ENCODE measurements at regions not wholly inside any gene's neighbourhood (a gene's known extent, or its start where the extent isn't known, plus 50 kb on each side); places are given as distances from the start of the nearest gene placed in this dataset.

DNA sequence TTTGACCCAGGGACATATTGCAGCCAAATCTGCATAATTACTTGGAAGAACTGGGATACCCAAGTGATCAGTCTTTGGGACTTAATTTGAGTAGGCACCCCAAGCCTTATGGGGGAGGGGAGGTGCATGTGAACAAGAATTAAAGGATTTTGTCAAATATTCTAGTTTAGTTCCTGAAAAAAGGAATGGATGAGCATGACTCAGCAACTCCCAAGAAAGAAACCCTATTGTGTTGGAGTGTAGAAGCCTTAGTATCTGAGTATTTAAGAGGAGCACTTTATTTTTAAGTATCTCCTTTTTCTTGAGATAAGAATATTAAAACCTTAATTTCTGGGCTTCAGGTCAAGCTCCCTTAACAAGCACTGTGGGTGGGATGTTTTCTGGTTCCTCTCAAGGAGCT, 222.4 kb downstream of the CD47 start:
- DNase-seq (ENCODE audit: extremely low read depth in 1 of 11, low read depth in 9 of 11, low spot score in 4 of 11), result no peak

- DNase-seq (ENCODE audit: extremely low read depth in 1 of 11, low read depth in 9 of 11, low spot score in 4 of 11), result no peak
Measured at GRCh38 chr3:107861904-107862303, 228.9 kb downstream of the CD47 start.

DNA sequence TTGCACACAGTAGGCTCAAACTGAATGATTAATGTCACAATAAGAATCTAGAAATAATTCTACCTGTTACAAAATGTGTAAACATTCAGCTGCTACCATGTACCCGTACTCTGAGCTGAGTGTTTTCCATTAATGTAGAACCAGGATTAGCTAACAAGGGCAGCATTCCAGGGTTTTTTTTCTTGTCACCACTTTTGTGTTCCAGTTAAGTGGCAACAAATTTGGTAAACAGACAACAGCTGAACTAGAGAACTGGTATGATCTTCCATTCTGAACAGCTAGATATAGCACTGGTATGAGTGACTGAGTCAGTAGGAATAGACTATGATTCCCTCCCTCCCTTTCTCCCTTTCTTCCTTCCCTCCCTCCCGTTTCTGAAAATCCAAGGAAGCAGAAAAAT, 229.4 kb downstream of the CD47 start:
- no peak for DNase-seq (ENCODE audit: extremely low read depth in 1 of 11, low read depth in 9 of 11, low spot score in 4 of 11)

Data from renal cortex interstitium (tissue), 11 donors.